OCI-M2 (cell line): ENCODE measurements at regions not wholly inside any gene's neighbourhood (a gene's known extent, or its start where the extent isn't known, plus 50 kb on each side); places are given as distances from the start of the nearest gene placed in this dataset.
"Not testable (repeated sequence)": the region's sequence is repeated elsewhere in the genome, so short reads cannot be mapped to it uniquely, and the experiment has no call there.

Experiments
- DNase-seq: peaks from one replicate; lab custom pipeline; 2025; ENCODE audit not compliant: unreplicated experiment; lab: John Stamatoyannopoulos, UW

GRCh38 chr5:89067362-89067761 lies 184.4 kb upstream of the MEF2C start:
- DNase-seq = no peak

DNA sequence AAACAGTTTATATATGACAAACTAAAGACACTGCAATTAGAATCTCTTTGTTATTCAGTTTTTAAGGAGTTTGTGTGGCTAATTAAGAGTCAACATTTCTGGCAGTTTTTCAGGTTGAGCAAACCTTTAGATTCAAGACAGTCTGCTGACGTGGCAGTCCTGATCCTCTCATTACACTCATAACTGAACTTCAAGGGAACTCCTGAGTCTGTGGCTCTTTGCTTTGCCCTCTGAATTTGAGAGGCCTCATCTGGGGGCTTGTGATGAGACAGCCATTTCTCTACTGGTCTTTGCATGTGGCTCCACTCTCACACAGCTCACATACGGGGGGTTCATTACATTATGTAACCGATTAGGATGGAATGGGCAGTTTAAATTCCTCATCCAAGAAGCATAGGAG lies 182.9 kb upstream of the MEF2C start:
- no peak for DNase-seq

DNA sequence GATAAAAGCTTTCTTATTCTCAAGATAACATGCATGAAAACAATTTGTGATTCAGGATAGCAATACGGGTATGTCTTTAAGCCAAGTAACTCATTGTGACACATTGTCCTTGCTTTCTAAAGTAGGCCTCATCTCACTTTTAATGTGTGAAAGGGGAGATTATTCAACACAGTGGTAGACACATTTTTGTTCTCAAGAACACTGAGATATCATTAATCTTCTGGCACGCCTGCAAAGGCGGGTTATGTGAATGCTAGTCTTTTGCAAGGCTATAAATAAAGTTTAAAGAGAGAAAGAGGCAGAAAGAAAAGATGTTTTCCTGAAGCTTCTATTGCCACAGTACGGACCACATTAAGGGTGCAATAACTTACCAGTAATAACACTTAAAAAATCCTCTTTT lies 181.8 kb upstream of the MEF2C start:
- no peak for DNase-seq

- DNase-seq = no peak
Measured at GRCh38 chr5:89064054-89064453, 181.1 kb upstream of the MEF2C start.

DNA sequence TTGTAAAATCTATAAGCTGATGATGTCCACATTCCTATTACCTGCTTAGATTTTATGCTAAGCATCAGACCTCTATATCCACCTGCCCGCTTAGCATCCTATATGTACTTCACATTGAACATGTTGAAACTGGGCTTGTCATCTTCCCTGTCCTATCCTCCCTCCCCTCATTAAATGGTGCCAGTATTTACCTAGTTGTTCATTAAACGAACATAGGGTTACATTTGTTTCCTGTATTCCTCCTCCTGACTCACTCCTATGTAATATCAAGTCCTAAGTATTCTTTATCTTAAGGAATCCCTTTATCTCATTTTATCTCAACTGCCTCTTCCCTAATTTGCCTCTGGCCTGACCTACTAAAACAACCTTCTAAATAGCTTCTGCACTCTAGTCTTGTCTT lies 177.8 kb upstream of the MEF2C start:
- DNase-seq = no peak

DNA sequence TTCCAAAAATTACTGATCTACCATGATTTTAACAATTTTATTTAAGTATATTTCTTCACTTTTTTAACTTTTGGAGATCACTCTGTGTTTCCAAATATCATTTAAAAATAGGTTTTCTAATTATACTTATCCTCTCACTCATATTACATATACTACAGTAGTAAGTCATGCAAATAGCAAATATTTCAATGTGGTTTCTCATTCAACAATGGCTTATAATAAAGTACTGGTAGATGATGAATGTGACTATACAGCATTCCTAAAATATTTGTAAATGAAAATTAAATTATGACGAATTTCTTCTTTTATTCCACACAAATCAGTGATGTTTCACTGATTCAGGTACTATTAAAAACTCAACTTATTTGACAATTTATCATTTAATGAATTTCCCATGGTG lies 176.3 kb upstream of the MEF2C start:
- DNase-seq = no peak

GRCh38 chr5:89055695-89056085 lies 172.7 kb upstream of the MEF2C start:
- DNase-seq = no peak

DNA sequence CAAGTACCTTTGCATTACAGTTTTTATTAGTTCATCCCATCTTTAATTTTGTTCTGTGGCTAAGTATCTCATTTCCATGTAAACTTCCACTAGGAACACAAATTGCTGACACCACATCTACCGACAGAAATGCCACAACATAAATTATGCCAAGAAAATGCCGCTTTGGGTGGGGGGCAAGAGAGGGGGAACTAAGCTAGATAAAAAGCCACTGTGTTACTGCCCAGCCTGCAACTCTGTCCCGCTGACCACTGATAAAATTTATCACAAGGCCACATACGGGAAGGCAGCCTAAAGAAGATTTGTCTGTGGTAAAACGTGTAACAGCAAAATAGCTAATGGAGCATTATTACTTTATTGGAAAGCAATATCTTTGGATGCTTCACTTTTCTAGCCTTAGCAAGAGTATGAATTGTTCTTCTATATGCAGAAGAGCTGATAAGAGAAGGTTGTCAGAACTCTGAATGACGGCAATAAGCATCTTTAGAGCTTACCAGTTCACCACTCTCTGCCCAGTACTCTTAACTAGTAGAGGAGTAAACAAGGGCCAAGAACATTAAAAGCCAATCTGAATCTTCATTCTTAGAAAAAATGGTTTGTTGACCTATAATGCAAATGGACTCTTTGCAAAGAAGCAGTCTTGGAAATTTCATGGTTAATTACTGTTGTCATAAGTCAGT lies 172.2 kb upstream of the MEF2C start:
- peak; percentile 55 for DNase-seq

DNA sequence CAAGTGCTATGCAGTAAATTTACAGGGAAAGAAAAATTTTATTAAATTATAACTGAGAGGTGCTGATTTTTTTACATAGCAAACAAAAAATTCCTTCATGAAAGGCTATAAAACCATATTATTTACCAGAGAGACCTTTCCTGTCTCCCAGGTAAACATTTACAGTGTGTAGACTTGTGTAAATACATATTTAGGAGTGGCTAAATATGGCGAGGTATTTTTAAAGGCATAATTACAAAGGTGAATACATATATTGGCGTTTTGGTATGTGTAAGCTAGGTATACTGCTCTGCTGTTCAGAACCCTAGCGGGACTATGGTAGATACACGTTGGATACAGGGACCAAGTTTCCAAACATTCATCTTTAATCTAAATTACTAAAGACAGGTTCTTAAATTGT lies 170.6 kb upstream of the MEF2C start:
- no peak for DNase-seq

- DNase-seq = not testable (repeated sequence)
Measured at GRCh38 chr5:89050062-89050461, 167.1 kb upstream of the MEF2C start.

GRCh38 chr5:89047571-89047970 lies 164.6 kb upstream of the MEF2C start:
- DNase-seq = no peak

DNA sequence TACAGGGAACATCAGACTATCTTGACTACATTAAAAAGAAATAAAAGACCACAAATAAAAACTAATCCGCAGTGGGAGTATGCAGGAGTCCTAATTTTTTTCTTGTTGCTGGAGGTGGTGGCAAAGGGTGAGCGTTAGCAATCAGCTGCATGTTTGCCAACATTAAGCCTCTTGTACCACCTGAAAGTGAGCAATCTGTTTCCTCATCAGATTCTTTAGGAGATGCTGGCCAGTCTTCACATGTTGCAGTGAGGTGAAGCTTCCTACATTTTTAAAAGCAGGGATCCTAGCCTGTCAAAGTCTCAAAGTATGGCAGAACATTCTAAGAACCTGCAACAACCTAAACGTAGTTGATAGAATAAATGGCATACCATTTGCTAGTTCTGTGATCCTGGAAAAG lies 162.2 kb upstream of the MEF2C start:
- DNase-seq = no peak

- no peak for DNase-seq
Measured at GRCh38 chr5:89044674-89045200, 161.8 kb upstream of the MEF2C start.

GRCh38 chr5:89043676-89044075 lies 160.7 kb upstream of the MEF2C start:
- no peak for DNase-seq

DNA sequence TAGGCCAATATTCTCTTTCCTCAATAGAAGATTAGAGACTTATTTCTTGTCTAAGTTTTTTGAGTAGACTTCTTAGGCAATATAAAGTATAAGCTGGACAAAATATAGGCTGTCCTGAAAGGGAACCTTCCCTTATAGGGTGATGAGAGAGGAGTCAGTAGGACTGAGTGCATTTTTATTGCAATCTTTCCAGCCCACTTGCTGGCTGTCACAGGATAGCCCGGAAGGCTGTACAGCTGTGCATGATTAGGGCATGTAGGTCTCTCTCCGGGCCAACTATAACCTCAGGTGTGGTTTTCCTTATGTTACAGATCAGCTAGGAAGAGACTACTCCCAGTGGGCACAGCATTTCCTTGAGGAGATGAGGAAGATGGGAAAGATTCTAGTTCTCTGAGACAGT lies 159.8 kb upstream of the MEF2C start:
- no peak for DNase-seq

GRCh38 chr5:89041976-89042375 lies 159.0 kb upstream of the MEF2C start:
- DNase-seq = no peak

DNA sequence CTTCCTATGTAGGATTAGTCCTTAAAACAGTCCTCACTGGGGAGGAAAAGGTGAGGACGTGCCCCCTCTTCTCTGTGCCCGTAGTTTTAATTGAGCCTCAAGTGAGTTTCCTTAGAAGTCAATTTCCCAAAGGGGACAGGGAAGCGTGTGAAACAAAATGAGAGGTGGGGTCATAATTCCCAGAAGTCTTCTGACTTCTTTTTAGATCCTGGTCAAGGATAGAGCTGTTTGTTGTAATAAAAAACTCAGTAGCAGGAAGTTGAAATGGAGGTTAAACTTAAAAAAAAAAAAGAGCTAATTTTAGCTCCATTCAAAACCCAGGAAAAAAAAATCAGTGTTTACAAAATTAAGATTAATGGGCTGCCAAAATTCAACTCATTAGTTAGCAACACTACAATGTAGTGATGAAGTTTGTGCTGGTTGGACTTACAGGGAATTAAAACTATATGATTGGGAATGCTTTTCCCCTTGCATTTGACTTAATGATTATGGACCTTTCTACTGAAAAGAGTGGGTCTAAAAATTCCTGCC lies 158.3 kb upstream of the MEF2C start:
- DNase-seq = no peak

- DNase-seq = no peak
Measured at GRCh38 chr5:89036704-89037489, 153.9 kb upstream of the MEF2C start.

- DNase-seq = no peak
Measured at GRCh38 chr5:89036166-89036565, 153.2 kb upstream of the MEF2C start.

DNA sequence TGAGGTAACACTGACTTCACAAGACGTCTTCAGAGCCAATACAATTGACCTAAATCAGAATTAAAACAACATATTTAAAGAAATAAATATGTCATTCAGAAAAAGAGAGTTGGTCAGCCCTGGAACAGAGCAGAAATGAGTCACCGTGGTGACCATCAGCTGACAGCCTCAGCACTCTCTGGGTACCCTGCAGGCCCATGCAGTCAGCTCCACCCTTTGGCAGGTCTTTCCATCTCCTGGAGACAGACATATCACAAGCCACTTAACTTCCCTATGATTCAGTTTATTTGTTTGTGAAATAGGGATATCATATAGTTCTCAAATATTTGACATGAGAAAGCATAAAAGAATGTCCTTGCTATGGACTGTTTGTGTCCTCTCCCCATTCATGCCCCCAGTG lies 151.6 kb upstream of the MEF2C start:
- no peak for DNase-seq

- DNase-seq = no peak
Measured at GRCh38 chr5:89030798-89031197, 147.8 kb upstream of the MEF2C start.

DNA sequence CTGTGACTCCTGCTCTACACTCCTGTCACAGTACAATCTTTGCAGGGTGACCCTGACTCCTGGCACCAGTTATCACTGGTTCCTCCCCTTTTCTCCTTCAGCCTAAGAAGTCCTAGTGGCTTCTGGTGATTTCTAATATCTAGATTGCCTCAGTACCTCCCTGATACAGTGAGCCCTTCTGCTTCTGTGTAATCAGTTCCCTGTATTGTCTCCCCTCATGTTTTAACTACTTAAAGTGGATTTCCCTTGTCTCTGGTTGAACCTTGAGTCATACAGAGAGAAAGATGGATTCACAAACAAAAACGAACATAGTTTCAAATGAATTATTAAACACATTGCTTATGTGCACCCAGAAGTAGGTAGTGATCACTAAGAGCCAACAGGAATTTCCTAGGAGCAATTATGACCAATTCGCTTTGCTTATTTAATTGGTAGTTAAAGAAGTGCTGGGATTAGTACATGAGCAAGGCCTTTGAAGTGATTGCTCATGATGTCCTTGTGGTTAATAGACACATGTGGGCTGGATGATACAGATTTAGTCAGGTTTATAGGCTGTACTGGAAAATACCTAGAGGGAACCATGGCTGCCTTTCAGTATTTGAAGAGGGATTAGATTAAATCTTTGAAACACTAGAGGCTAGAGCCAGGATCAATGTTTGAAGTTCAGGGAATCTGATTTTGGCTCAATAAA lies 145.8 kb upstream of the MEF2C start:
- no peak for DNase-seq
